GM18511 (cell line): ENCODE measurements at regions not wholly inside any gene's neighbourhood (a gene's known extent, or its start where the extent isn't known, plus 50 kb on each side); places are given as distances from the start of the nearest gene placed in this dataset.
"Not testable (repeated sequence)": the region's sequence is repeated elsewhere in the genome, so short reads cannot be mapped to it uniquely, and the experiment has no call there.

Source experiments
- ATAC-seq: cut with Tn5 transposase; IDR thresholded peaks from one replicate; pipeline ENCODE4 v1.9.1; 2021; ENCODE audit warnings: mild to moderate bottlenecking, moderate library complexity; ENCODE audit not compliant: unreplicated experiment

DNA sequence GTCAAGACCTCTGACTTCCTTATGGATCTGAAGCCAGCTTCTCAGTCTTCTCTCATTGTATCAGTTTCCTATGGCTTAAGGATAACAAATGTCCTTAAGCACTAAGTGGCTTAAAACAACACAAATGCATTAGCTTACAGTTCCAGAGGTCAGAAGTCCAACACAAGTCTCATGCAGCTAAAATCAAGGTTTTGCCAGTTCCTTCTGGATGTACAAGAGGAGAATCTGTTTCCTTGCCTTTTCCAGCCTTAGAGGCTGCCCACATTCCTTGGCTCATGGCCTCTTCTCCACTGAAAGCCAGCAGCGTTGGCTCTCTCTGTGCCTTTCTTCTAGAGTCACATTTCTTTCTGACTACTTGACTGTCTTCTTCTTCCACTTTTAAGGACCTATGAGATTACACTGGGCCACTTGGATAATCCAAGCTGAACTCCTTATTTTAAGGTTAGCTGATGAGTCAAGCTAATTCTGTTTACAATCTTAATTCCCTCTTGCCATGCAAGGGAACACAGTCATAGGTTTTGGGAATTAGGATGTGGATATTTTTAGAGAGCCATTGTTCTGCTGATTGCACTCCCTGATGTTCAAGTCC, 179.0 kb downstream of the BCAS1 start:
- no peak for ATAC-seq

DNA sequence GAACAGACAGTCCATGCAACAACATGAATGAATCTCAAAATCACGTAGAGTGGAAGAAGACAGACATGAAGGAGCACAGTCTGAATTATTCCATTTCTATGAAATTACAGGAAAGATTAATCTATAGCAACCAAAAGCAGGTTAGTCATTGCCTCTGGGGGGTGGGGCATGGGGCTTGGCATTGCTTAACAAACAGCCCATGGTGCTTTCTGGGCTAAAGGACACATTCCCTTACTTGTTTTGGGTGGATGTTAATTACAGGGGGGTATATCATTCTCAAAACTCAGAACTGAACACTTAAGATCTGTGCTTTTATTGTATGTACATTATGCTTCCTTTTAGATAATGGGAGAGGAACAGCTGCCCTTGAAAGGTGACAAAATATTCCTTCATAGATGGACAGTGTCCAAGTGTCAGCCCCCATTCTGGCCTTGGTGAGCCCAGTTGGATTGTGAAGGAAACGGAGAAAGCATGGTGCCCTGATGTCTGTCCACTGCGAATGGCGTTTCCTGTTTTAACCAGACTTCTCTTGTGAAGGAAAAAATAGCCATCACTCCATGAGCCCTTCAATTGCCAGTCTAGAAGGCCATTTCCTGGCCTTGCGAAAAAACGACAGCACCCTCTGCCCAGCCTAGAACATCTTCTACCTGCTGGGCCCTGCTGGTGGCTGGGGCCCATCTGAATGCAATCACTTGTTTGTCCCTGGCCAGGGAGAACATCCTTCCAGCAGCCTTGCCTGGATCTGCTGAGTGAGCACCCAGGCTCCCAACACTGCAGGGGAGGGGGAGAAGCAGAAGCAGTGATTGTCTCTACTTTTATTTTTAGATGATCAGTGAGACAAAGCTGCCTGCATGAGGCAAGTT, 179.7 kb downstream of the BCAS1 start:
- ATAC-seq, result no peak

DNA sequence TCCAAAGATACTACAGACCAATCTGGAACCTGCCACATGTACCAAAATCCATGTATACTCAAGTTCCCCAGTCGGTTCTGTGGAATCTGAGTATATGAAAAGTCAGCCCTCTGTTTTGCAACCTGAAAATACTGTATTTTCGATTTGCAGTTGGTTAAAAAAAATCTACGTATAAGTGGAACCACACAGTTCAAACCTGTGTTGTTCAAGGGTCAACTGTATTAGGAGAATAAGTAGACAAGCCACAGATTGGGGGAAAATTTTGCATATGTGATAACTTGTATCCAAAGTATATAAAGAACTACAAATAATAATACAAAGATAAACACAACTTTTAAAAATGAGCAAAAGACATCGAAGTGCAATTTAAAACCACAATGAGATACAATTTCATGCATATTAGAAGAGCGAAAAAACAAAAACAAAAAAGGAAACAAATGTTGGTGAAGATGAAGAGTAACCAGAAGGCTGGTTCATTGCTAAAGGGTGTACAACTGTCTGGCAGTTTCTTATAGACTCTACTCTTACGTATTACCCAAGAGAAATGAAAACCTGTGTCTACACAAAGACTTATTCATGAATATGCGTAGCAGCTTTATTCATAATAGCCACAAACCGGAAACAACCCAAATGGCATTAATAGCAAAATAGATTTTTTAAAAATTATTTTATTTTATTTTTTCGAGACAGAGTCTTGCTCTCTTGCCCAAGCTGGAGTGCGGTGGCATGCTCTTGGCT, 180.8 kb downstream of the BCAS1 start:
- no peak for ATAC-seq

DNA sequence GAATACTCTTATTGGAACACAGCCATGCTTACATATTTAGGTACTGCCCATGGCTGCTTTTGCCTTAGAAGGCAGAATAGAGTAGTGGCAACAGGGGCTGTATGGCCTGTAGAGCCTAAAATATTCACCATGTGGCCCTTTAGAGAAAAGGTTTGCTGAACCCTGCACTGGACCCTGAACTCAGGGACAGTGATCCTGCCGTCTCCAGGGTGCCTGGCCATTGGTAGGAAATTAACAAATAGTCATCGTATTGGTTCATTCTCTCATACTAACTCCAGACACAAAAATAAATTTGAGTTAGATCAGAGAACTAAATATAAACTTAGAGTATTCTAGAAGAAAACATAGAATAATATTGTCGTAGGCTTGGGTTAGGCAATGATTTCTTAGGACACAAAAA, 181.4 kb downstream of the BCAS1 start:
- no peak for ATAC-seq

DNA sequence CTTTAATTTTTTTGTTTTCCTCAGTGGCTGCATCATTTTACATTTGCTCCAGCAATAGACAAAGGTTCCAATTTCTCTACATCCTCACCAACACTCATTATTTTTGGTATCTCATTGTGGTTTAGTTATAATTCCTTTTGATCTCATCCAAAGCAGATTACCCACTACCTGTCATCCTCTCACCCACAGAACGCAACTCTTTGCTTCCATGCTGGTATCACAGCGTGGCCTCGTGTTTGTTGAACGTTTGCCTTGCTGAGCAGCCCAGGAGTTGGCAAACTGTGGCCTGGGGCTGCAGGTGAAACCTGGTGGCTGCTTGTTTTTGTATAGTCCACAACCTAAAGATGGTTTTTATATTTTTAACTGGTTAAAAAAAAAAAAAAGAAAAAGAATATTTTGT, 181.9 kb downstream of the BCAS1 start:
- no peak for ATAC-seq

DNA sequence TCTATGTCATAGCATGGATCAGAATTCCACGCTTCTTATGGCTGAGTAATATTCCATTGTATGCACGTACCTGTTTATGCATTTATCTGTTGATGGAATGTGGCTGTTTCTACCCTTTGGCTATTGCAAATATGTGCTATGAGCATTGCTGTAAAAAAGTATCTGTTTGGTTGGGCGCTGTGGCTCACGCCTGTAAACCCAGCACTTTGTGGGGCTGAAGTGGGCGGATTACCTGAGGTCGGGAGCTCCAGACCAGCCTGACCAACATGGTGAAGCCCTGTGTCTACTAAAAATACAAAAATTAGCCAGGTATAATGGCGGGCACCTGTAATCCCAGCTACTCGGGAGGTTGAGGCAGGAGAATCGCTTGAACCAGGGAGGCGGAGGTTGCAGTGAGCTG, 182.4 kb downstream of the BCAS1 start:
- ATAC-seq, result no peak

DNA sequence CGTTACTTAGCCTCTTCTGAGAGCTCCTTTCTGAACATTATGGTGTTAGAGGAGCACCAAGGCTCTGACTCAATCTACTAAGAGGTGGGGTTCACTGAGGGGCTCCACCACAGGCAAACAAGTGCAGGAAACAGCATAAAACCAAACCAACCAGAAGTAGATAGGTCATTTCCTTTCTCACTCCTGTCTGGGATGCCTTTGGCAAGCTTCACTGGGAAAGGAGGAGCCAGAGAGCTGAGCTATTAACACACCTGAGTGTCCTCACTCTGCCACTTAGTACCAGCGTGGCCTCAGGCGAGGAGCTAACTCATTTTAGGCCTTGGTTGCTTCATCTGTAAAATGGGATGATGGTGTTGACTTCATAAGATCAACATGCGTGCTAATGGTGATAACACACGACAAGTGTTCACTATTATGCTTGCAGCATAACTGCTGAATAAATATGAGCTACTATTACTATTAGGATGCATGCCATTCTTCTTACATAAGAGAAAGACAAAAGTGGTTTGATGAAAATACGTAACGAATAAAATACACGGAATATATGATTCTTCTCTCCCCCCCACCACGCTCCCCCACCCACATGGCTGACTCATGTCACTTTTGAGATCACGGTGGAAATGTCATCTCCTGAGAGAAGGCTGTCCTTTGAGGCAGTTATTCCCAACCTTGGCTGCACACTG, 185.4 kb downstream of the BCAS1 start:
- ATAC-seq, result no peak

DNA sequence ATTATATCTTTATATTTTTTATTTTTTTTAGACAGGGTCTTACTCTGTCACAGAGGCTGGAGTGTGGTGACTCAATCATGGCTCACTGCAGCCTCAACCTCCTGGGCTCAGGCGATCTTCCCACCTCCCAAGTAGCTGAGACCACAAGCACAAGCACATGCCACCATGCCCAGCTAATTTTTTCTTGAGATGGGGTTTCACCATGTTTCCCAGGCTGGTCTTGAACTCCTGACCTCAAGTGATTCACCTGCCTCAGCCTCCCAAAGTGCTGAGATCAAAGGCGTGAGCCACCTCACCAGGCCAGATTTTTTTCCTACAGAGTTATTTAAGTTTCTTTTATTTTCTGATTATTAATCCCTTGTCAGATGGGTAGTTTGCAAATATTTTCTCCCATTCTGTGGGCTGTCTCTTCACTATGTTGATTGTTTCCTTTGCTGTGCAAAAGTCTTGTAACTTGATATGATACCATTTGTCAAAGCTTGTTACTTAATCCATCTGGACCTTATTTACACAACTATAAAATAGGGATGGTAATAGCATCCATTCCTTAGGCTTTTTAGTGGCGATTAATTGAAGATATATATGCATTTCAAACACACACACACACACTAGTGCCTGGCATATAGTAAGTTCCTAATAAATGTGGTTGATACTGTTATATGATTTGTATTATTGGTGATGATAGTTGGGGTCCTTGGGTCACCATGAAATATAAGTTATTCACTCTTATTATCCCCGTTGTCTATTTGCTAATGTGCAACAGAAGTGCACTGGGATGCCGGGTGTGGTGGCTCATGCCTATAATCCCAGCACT, 187.1 kb downstream of the BCAS1 start:
- no peak for ATAC-seq

DNA sequence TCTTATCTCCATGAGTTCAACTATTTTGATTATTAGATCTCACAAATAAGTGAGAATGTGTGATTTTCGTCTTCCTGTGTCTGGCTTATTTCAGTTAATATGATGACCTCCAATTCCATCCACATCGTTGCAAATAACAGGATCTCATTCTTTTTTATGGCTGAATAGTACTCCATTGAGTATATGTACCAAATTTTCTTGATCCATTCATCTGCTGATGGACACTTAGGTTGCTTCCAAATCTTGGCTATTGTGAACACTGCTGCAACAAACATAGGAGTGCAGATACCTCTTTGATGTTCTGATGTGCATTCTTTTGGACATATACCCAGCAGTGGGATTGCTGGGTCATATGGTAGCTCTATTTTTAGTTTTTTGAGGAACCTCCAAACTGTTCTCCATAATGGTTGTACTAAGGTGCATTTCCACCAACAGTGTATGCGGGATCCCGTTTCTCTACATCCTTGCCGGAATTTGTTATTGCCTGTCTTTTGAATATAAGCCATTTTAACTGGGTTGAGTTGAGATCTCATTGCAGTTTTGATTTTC, 187.9 kb downstream of the BCAS1 start:
- ATAC-seq, result not testable (repeated sequence)

DNA sequence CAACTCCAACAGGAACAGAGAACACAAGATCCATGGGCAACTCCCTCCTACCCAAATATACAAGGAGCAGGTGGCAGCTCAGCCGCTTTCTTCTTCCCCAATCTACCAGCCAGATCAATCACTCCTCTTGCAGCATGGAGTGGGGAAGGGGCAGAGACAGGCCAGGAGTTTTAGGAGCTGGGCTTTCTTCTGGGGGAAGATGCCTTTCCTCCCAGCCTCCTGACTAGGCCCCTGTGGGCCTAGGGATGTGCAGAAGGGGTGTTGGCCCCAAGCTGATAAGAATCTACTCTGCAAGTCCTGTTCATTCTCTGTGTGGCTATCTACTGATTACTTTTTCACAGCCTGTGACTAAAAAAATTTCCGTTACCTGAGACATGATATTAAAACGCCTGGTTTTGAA, 189.0 kb downstream of the BCAS1 start:
- no peak for ATAC-seq

DNA sequence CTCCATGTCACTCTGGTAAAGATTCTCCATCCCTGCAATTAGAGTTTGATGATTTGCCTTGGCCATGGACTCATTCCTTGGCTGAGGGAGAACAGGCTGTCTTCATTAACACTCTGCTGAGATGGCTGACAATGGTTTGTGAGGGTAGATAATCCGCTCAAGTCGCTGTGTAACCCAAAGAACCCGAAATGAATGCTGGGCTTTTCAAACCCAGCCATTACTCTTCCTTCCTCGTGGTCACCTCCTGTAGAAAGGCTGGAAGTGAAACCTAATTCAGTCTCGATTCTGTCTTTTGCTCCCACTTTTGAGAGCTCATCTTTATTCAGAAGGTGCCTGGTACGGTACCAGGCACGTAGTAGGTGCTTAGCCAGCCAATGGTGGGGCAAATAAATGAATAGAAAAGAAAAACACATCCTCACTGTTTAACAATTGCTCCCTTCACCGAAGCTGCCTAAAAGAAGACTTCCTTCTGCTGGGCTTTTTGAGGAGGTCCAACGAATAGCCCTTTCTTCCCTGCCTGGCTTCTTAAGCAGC, 190.2 kb downstream of the BCAS1 start:
- ATAC-seq, result no peak

DNA sequence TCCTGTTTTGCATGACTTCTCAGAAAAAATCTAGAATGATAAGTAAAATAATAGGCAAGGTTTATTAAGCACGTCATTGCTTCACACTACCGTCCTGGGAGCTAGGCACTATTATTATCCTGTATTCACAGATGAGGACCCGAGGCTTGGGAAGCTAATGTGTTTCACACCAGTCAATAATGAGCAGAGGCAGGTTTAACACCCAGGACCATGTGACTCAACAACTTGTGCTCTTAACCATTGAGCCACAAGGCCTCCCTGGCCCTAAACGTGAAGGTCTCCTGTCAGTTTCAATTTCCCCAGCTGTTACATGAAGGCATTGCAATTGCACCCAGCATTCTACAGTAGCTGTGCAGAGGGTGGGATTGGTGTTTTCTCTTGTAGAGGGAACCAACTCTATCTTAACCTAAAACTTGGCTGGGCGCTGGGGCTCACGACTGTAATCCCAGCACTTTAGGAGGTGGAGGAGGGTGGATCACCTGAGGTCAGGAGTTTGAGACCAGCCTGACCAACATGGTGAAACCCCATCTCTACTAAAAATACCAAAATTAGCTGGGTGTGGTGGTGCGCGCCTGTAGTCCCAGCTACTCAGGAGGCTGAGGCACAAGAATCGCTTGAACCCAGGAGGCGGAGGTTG, 191.2 kb downstream of the BCAS1 start:
- ATAC-seq, result no peak

DNA sequence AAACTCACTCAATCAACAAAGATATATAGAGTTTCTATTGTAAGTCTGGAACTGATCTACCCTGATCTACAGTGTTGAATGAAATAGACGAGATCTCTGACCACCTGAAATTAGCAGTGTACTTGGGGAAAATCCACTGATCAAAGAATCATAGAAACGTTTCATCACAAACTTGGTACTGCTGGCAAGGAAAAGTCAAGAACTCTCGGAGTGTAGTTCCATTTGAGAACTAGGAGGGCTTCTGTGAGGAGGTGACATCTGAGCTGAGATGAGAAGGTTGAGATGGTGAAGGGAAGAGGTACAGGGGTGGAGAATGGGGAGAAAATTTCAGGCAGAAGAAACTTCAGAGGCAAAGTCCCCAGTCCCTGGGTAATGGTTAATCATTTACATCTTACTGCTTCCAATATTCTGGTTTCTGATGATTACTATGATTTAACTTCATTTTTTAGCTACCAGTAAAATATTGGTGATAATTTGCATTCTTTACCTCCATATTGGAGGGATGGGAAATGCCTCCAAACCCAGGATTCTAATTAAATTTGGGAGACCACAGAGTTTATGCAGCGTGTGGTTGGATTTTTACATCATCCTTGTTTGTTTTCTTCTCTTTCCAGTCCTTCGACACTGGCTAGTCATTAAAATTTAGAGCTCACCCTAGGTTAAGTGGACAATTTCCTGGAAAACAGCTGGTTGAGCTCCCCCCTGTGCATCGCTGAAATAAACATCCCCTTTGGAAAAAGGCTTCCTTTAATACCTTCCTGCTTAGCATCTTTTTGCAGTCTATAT, 191.9 kb downstream of the BCAS1 start:
- no peak for ATAC-seq

DNA sequence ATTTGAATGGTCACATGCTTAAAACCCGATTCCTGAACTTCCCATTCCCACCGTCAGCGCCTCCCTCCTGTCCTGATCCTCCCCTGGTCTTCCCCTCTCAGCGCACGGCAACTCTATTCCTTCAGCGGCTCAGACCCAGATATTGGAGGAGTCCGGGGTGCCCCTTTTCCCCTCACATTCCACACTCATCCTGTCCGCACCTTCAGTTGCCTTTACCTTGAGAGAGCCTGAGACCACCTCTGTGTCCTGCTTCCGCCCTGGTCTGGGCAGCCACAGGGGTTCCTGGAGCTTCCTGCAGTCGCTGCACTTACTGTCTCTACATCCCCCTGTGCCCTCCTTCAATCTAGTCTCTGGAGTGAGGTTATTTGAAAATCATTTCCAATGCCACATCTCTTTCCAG, 193.4 kb downstream of the BCAS1 start:
- ATAC-seq, result no peak

DNA sequence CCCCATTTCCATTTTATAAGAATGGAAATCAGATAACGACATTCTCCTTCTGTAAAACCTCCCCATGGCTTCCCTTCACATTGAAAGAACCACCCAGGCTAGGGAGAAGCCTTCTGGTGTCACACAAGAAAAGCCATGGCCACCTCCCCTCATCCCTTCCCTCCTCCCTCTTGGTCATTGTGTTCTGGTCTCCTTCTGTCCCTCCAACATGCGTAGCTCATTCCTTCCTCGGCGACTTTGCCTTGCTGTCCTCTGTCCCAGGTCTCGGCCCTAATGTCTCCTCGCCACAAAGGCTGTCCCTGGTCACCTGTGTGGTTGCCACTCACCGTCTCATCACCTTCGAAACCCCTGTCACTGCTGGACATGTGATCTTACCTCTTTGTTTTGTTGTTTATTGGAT, 193.9 kb downstream of the BCAS1 start:
- no peak for ATAC-seq

DNA sequence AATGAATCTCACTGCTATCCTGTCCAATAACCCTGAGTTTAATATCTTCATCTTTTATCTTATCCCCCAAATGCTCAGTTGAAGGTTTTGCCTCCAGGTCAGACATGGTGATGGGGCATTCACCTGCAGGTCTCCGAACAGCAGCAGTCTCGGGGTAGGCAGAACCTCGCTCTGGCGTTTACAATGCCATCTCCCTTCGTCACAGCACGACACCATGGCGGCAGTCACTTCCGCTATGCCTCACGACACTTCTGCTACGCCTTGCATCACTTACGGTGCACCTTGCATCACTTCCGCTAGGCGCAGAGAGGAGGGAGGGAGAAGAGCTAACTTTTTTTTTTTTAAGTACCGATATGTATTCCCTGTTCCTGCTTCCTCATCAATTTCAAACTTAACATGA, 194.9 kb downstream of the BCAS1 start:
- ATAC-seq, result no peak

DNA sequence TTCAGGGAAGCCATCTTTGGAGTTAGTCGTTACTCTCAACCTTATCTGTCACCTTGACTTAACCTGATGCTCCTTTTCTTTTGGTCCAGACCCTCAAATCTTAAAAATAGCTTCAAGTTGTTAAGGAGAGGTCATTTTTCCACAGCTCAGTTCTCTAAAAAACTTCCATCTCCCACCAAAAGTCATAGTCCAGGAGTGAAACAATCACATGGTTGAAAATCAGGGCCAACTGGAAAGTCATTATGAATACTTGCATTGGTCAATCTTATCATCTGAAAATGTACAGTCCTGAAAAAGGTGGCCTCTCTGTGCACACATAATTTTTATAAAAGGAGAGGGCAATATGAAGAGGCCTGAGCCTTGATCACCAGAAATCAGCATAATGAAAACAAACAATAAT, 195.7 kb downstream of the BCAS1 start:
- no peak for ATAC-seq

DNA sequence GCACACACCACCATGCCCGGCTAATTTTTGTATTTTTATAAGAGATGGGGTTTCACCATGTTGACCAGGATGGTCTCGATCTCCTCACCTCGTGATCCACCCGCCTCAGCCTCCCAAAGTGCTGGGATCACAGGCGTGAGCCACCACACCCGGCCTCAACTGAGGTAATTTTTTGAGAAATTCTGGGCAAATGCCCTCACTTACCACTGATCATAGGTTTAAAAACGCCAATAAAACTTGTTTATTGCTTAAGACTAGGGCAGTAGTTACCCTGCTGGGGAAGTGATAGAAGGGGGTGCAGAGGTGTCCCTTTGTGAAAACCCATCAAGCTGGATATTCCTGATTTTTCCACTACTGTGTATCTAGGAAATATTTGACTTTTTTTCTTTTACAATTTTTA, 196.3 kb downstream of the BCAS1 start:
- ATAC-seq, result no peak

DNA sequence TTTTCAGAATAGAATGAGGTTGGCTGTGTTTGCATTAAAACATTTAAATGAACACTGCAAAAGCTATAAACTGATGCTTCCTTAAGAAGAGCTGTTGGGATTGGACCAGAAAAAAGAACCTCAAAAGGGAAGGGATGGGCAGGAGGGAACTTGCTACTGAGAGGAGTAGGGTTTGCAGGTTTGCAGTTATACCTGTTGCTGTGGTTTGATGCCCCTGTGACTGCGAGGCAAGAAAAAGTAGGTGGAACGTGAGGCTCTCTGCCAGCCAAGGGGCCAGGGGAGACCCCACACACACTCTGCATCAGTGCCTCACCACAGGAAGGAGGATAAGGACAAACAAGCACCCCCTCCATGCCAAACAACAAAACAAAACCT, 197.2 kb downstream of the BCAS1 start:
- peak; percentile 12 for ATAC-seq
